KBM-7 (cell line): ENCODE measurements at regions not wholly inside any gene's neighbourhood (a gene's known extent, or its start where the extent isn't known, plus 50 kb on each side); places are given as distances from the start of the nearest gene placed in this dataset.
"Not testable (repeated sequence)": the region's sequence is repeated elsewhere in the genome, so short reads cannot be mapped to it uniquely, and the experiment has no call there.

ENCODE experiments used
- DNase-seq: peaks from one replicate; pipeline ENCODE4 v3.0.0-alpha.2; 2015
- in situ Hi-C: fragments of 300-500 bp; cut with MboI; formaldehyde crosslinking; loops from 2 replicates; pipeline ENCODE4 v1.14.3; 2020; ENCODE audit warnings: low sequenced_read_pairs, low pct_unique_long_range_greater_than_20kb, mixed read lengths

GRCh38 chr1:199937661-199938060, 89.8 kb upstream of the NR5A2 start:
- no peak for DNase-seq
- in situ Hi-C loops, result no loop called here

GRCh38 chr1:199944986-199945385, 82.5 kb upstream of the NR5A2 start:
- no peak for DNase-seq
- in situ Hi-C loops, result no loop called here

- no peak for DNase-seq
- in situ Hi-C loops, result no loop called here
Measured at GRCh38 chr1:199945591-199945990, 81.9 kb upstream of the NR5A2 start.

- in situ Hi-C loops, result no loop called here
Measured at GRCh38 chr1:199946305-199947155, 81.0 kb upstream of the NR5A2 start.

GRCh38 chr1:199948587-199949280, 78.8 kb upstream of the NR5A2 start:
- DNase-seq, result peak; percentile 86
- in situ Hi-C loops, result no loop called here

More at GRCh38 chr1:199946305-199947155, 81.0 kb upstream of the NR5A2 start:
- DNase-seq, result no peak

GRCh38 chr1:199951005-199951404, 76.5 kb upstream of the NR5A2 start:
- DNase-seq, in situ Hi-C loops: not testable (repeated sequence)

- no peak for DNase-seq
- in situ Hi-C loops, result no loop called here
Measured at GRCh38 chr1:199953651-199954050, 73.9 kb upstream of the NR5A2 start.

GRCh38 chr1:199954699-199955098, 72.8 kb upstream of the NR5A2 start:
- DNase-seq, result no peak
- in situ Hi-C loops, result no loop called here

GRCh38 chr1:199955235-199955634, 72.3 kb upstream of the NR5A2 start:
- in situ Hi-C loops, result no loop called here
- no peak for DNase-seq

GRCh38 chr1:199956005-199956404, 71.5 kb upstream of the NR5A2 start:
- in situ Hi-C loops, result no loop called here
- DNase-seq, result no peak

- in situ Hi-C loops, result no loop called here
- no peak for DNase-seq
Measured at GRCh38 chr1:199959033-199959774, 68.3 kb upstream of the NR5A2 start.

GRCh38 chr1:199959775-199960110, 67.8 kb upstream of the NR5A2 start:
- in situ Hi-C loops, result no loop called here
- no peak for DNase-seq

- in situ Hi-C loops, result no loop called here
- no peak for DNase-seq
Measured at GRCh38 chr1:199970125-199970524, 57.4 kb upstream of the NR5A2 start.

- in situ Hi-C loops, result no loop called here
Measured at GRCh38 chr1:199976496-199977144, 50.9 kb upstream of the NR5A2 start.

More at GRCh38 chr1:199976496-199977144, 50.9 kb upstream of the NR5A2 start:
- no peak for DNase-seq
